Retinal pigment epithelial cell (primary cell): ENCODE measurements at regions not wholly inside any gene's neighbourhood (a gene's known extent, or its start where the extent isn't known, plus 50 kb on each side); places are given as distances from the start of the nearest gene placed in this dataset.

Experiments used
- DNase-seq: peaks from one replicate; pipeline ENCODE4 v3.0.0-alpha.2; 2010; ENCODE audit warnings: low read depth
- H3K4me3 ChIP-seq: 2 replicates; pipeline ENCODE4 v1.5.1; 2011; ENCODE audit warnings: mild to moderate bottlenecking, low read length, control low read depth, moderate library complexity
- CTCF ChIP-seq: conservative IDR thresholded peaks from 2 replicates; pipeline ENCODE4 v1.5.1; 2011; ENCODE audit warnings: low read depth, low read length, control low read depth, inconsistent platforms

DNA sequence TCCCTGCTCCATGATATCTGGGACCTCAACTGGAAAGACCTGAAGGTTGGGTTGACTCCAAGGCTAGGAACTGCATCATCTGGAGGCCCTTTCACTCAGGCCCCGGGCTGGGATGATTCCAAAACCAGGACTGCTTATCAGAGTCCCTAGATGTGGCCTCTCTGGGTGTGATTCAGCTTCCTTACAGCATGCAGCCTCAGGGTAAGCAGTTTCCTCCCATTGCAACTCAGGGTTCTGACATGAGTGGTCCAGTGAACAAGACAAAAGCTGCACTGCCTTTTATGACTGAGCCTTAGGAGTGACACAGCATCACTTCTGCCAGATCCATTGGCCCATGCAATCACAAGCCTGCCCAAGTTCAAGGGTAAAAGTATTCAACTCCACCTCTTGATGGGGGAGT lies 502.8 kb downstream of the COG6 start:
- TF ChIP-seq CTCF, result no peak
- no peak for DNase-seq
- no peak overlapping the region for H3K4me3 ChIP-seq

DNA sequence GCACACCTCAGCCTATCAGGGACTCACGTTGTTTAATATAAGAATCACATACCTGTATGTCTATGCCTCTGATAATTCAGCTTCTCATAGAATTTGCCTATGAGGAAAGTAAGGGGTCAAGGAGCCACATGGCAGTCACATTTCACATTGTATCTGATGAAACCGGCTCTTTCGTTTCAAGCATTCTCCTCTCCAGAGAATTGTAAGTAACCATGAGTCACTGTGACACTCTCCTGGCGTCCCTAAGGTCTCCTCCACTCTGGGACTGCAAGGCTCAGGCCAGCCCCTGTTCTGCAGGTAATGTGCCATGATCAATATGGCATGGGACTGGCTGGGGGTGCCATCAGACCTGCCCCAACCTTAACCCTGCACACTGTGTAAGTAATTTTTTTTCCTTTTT lies 503.3 kb downstream of the COG6 start:
- no peak for DNase-seq
- no peak overlapping the region for H3K4me3 ChIP-seq
- TF ChIP-seq CTCF, result no peak

DNA sequence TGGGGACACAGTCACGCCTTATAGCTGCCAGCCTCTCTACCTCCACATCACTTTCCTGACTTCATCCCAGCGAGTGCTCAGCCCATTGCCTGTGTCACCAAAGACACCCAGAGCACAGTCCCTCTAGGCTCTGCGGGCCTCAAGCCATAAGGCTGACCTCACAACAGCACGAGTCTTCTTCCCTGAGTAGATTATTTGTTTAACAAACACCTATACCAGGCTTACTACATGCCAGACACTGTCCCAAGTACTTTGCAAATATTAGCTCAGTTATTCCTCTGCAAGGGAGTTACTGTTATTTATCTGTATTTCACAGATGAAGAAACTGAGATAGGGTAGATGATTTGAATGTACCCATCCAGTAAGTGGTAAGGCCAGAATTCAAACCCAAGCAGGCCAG lies 504.3 kb downstream of the COG6 start:
- no peak for DNase-seq
- no peak for TF ChIP-seq CTCF
- no peak overlapping the region for H3K4me3 ChIP-seq

GRCh38 chr13:40160618-40161350 lies 505.3 kb downstream of the COG6 start:
- H3K4me3 ChIP-seq, result no peak overlapping the region
- TF ChIP-seq CTCF, result no peak
- no peak for DNase-seq

DNA sequence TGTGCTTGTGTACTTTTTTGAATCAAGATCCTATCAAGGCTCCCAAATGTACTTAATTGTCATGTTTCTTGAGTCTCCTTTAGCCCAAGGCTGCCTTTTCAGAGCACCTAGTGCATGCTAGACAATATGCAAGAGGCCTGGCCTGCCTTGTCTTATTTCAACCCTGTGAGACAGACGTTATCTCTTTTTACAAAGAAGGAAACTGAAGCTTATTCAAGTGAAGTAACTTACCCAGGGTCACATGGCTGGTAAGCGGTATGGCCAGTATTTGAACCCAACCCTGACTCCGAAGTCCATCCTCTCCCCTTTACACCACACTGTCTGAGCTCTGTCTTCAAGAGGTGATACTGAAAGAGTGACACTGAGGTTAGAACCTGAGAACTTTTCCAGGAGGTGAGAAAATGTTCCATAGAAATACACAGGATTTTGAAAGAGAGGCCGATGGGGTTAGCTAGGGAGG lies 505.1 kb downstream of the FOXO1 start:
- no peak for DNase-seq
- no peak for TF ChIP-seq CTCF
- H3K4me3 ChIP-seq, result no peak overlapping the region

- TF ChIP-seq CTCF, result no peak
- DNase-seq, result no peak
- H3K4me3 ChIP-seq, result no peak overlapping the region
Observed at GRCh38 chr13:40161931-40162330, 504.5 kb downstream of the FOXO1 start.
